ENCODE measurements at regions not wholly inside any gene's neighbourhood (a gene's known extent, or its start where the extent isn't known, plus 50 kb on each side); places are given as distances from the start of the nearest gene placed in this dataset.

DNA sequence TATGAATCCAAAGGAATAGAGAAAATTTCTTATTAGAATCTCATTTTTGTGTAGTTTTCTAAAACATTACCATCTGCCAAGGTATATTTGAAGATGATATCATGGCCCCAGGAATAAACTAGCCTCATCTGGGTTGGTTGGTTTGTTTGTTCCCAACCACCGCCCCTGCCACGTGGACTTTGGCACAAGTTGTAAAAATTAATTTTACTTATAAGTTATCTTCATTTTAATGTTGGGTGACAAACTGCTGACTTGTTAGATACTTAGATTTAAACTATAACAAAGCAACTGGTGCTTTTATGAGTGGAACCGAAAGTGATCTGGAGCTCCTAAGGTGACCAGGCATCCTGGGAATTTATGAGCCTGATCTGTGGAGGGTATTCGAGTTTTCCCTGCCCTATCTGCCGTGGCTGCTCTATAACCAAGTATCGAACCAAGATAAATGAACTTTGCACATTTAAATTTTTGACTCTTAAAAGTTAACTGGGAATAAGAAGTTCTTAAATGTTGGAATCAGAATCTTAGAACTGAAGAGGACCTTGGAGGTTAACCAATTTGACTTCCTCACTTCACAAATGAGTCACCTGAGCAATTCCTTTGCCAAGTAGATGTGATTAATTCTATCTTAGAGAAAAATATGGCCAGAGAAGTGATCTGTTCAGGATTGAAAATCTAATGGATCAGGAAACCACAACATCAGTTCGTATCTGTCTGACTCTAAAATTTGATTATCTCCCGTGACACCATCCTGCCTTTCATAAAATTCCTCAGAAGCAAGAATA, 129.1 kb upstream of the ARHGAP42 start:
- TF ChIP-seq BORCS8-MEF2B (CRISPR knock-in tag; IDR thresholded peaks at IDR 0.05) (no peak), ZNF558 (CRISPR knock-in tag; IDR thresholded peaks at IDR 0.05; ENCODE audit: borderline replicate concordance) (no peak), GTF2F1 (IDR thresholded peaks at IDR 0.05; ENCODE audit: low read length) (no peak), ZNF674 (CRISPR knock-in tag; IDR thresholded peaks at IDR 0.05; ENCODE audit: low read depth) (no peak), ZNF776 (CRISPR knock-in tag; IDR thresholded peaks at IDR 0.05) (no peak), ATF7-NPFF (CRISPR knock-in tag; IDR thresholded peaks at IDR 0.05; ENCODE audit: low read depth) (no peak), RNF2 (conservative IDR thresholded peaks at IDR 0.05; ENCODE audit: low read depth) (no peak), SMAD1 (CRISPR knock-in tag; IDR thresholded peaks at IDR 0.05; ENCODE audit: borderline replicate concordance, low read depth) (no peak), KAT8 (CRISPR knock-in tag; IDR thresholded peaks at IDR 0.05) (no peak)
- TF ChIP-seq, protein P1, sequence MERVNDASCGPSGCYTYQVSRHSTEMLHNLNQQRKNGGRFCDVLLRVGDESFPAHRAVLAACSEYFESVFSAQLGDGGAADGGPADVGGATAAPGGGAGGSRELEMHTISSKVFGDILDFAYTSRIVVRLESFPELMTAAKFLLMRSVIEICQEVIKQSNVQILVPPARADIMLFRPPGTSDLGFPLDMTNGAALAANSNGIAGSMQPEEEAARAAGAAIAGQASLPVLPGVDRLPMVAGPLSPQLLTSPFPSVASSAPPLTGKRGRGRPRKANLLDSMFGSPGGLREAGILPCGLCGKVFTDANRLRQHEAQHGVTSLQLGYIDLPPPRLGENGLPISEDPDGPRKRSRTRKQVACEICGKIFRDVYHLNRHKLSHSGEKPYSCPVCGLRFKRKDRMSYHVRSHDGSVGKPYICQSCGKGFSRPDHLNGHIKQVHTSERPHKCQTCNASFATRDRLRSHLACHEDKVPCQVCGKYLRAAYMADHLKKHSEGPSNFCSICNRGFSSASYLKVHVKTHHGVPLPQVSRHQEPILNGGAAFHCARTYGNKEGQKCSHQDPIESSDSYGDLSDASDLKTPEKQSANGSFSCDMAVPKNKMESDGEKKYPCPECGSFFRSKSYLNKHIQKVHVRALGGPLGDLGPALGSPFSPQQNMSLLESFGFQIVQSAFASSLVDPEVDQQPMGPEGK (CRISPR knock-in tag; IDR thresholded peaks at IDR 0.05), result no peak
- TF ChIP-seq, protein P2, sequence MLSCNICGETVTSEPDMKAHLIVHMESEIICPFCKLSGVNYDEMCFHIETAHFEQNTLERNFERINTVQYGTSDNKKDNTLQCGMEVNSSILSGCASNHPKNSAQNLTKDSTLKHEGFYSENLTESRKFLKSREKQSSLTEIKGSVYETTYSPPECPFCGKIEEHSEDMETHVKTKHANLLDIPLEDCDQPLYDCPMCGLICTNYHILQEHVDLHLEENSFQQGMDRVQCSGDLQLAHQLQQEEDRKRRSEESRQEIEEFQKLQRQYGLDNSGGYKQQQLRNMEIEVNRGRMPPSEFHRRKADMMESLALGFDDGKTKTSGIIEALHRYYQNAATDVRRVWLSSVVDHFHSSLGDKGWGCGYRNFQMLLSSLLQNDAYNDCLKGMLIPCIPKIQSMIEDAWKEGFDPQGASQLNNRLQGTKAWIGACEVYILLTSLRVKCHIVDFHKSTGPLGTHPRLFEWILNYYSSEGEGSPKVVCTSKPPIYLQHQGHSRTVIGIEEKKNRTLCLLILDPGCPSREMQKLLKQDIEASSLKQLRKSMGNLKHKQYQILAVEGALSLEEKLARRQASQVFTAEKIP (CRISPR knock-in tag; IDR thresholded peaks at IDR 0.05; ENCODE audit: borderline replicate concordance), result no peak
- TF ChIP-seq, protein P3, sequence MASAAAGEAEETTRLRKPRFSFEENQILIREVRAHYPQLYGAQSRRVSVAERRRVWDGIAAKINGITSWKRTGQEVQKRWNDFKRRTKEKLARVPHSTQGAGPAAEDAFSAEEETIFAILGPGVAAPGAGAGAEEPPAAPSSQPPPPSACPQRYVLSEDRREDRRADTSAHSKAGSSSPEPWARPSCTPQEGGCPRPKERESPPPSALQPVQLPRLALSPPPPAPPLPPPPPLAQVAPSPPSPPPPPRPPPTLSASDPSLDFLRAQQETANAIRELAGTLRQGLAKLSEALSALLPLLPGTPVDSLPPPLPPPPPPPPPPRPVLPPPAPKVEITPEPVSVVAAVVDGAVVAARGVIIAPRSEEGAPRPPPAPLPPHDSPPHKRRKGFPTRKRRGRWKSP (CRISPR knock-in tag; IDR thresholded peaks at IDR 0.05), result no peak
